HG02759 (cell line): ENCODE measurements at regions not wholly inside any gene's neighbourhood (a gene's known extent, or its start where the extent isn't known, plus 50 kb on each side); places are given as distances from the start of the nearest gene placed in this dataset.

ENCODE experiments used
- ATAC-seq: cut with Tn5 transposase; IDR thresholded peaks from one replicate; pipeline ENCODE4 v1.9.1; 2021; ENCODE audit warnings: mild to moderate bottlenecking, moderate library complexity; ENCODE audit not compliant: unreplicated experiment

DNA sequence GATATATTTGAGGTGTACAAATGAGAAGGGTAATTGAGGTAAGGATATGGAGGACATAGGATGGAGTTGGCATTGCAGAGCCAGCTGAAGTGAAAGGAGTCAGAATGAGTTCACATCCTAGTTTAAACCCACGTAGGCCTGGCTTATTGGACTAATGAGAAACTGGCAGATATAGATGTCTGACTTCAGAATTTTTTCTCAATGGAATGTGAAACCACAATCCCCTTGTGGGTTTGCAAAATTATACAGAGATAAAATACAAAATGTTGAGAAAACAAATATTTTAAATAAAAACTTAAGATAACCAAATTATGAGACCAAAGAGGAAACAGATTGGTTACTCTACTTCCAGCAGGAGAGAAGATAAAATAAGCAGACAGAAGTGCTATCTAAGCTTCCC is 277.4 kb upstream of the LRRC7 start:
- ATAC-seq = no peak

DNA sequence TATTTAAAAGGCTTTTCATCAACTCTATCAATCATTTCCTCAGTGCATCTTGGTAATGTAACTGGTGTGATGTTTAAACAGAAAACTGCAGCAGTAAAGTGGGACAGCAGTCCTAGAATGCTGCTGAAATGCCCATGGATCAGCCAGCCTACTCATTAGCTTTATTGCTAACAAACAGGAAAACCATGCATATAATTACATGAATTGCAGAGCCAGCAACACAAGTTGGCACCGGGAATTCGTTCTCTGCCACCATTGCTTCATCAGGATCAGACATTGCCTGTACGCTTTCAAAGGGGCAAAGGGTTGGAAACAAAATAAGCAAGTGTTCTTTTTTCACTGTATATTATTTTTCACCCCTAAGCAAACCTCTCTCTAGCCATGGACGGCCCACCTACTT is 276.2 kb upstream of the LRRC7 start:
- no peak for ATAC-seq

DNA sequence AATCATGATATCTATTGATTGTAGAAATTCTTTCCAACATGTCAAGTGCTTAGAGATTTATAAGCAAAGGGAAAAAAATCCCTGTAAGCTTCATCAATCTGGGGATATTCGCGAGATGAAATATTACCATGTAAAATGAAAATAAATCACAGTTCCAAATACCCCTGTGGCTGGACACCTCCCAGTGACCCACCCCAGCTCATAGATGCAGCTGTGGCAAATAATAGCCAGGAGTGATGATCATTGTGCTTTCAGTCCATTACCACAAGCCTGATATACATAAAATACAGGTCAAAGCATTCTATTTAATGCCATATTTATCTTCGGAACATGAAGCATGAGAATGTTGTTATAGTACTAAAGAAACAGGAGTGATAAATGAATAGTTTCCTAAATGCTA is 274.9 kb upstream of the LRRC7 start:
- no peak for ATAC-seq

DNA sequence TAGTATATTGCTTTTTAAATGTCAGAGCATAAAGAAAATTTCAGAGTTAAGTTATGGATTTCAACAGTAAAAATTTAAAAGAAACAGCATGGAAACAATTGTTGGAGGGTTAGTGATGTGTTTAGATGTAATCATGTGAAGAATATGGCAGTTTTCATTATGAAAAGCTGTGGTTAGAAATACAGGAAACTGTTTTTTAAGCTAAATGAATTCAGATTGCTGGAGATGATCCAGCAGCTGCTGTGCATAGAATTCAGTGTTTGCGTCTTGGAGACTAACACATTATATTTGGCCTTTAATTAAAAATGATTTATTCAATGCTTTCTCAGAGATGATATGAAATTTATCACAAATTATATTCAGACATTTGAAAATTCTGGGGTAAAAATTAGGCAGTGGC is 273.6 kb upstream of the LRRC7 start:
- ATAC-seq = no peak

DNA sequence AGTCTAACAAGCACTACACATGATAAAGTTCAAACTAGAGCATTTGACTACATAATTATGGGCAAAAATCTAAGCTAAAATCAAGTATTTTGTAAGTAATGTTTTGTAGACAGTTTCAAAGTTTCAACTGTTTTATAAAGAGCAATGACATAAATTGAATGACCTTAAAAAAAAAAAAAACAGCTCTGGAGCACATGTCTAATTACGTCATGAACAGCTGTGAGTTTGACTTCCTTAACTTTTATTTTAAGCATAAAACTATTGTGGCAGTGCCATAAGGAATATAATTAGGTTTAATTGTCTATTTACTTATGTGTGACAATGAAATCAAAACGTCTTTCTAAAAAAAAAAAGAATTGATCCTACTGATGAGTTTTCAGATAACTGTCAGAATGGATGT is 272.5 kb upstream of the LRRC7 start:
- no peak for ATAC-seq

DNA sequence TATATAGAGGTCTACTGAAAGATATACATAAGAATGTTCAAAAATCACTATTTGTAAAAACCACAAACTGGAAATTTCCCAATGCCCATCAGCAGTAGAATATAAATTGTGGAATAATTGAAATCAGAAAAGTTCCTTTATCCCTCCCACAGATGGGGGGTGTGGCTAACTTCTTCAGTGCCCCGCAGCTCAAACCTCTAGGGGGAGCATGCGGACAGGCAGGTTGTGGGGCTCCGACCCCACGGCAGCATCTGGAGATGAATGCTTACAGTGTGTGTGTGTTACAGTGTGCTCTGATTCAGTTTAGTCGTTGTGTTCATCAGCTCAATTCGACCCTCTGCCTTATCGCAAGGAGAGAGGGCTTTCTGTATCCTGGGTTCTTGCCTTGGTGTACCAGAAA is 262.1 kb upstream of the LRRC7 start:
- no peak for ATAC-seq

DNA sequence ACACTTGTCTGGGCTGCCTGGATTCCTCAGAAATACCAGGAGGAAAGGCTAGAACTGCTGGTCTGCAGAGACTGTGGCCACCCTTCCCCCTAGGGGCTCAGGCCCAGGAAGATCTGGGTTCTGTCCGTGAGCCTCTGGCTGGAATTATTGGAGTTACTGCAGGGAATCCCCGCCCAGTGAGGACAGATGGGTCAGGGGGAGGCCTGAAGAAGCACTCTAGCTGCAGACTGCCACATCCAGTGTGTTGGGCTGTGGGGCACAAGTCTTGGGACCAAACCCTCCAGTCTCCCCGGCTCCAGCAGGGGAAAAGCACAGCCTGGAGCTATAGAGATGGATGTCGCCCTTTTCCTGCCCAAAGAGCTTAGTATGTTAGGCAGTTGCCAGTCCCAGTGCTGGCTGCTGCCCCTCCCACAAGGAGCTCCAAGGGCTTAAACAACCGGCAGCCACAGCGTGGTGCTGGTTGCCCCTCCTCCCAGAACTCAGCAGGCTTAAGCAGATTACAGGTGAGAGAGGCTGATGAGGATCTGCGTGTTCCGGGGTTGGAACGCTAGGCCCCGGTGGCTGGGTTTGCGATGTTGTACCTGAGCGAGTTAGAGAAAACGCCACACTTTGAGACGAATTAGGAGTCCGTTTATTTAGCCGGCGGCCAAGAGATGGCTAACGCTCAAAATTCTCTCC is 255.5 kb upstream of the LRRC7 start:
- ATAC-seq = no peak

DNA sequence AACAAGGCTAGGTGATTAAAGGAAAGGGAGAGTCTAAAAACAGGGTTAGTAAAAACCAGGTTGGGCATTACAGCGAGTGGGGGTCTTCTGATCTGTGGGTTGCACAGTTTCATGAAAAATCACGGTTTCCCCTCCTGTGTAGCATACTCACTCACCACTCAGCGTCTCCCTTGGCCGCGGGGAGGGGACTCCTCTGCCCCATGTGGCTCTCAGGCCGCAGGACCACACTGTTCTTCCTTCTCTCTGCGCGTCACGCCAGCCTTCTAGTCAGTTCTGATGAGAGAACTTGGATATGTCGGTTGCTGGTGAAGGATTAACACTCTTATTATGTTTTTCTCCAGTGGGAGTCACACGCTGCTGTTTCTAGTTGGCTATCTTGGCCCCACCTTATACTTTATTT is 254.6 kb upstream of the LRRC7 start:
- ATAC-seq = no peak

DNA sequence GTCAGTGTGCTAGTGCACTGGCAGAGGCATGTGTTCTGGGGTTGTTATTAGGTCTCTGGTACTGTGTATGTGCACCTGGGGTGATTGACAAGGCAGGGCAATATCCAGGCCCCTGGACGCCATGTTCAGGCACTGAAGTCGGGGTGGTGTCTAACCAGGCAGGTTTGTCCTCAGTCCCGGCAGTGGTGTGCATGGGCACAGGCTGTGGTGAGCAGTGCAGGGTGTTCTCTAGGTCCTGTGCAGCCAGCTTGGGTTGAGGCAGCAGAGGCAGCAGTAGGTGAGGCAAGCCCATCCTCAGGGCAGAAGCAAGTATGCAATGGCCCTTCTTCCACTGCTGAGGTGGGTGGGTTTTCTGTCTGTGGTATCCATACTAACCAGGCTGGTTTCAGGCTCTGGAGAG is 252.3 kb upstream of the LRRC7 start:
- ATAC-seq = no peak

DNA sequence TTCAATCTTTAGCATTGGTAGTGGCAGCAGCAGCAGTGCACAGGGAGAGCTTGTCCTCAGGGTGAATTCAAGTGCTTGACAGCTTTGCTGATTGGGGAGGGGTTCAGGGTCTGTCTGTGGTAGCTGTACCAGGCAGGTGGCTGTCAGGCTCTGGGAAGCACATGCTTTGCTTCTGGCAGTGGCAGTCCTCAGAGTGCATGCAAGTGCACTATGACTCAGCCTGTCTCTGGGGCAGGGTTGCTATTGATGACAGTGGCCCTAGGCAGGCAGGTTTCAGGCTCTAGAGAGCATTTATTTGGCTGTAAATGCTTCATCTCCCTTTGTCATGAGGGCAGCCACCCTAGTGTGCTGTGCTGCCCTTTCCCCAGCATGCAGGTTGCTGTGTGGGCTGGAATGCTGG is 251.9 kb upstream of the LRRC7 start:
- no peak for ATAC-seq

DNA sequence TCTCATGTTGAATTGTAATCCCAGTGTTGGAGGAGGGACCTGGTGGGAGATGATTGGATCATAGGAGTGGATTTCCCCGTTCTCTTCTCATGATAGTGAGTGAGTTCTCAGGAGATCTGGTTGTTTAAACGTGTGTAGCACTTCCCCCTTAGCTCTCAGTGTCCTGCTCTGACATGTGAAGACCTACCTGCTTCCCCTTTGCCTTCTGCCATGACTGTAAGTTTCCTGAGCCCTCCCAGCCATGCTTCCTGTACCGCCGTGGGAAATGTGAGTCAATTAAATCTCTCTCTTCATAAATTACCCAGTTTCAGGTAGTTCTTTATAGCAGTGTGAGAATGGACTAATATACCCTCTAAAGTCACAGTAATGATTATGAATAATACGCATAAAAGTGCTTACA is 248.4 kb upstream of the LRRC7 start:
- ATAC-seq = no peak

DNA sequence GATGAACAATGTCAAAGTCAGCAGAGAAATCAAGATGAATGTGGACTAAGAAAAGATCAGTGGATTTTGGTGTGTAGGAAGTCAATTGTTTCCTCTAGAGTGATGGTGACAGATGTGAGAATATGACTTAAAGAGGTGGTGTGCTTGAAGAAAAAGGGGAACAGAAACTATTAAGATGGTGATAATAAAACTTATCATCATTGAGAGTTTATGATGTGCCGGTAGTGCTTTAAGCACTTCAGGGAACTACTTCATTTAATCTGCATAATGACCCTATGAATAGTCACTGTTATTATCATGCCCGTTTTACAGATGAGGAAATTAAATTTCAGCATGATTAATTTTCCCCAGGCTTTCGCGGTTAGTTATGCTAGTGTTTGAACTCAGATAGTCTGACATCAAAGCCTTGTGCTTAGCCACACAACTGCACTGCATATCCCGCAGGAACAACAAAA is 246.9 kb upstream of the LRRC7 start:
- ATAC-seq = no peak

DNA sequence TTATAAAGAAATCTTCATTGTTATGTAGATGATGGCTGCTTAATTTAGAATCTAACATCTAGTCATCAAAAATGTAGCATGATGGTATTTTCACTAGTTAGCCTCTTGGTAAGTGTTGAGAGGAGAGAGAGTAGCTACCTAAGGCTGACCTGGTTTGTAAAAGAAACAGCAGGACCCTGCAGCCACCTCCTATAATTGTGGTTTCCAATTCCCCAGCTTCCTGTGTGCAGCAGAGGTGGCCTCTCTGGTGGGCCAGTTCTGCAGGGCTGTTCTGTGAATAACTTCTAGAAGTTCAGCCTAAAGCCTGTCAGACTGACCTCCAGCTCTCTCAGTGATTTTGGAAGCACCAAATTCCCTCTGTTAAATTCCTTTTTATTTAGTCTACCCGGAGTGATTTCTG is 246.4 kb upstream of the LRRC7 start:
- ATAC-seq = no peak

DNA sequence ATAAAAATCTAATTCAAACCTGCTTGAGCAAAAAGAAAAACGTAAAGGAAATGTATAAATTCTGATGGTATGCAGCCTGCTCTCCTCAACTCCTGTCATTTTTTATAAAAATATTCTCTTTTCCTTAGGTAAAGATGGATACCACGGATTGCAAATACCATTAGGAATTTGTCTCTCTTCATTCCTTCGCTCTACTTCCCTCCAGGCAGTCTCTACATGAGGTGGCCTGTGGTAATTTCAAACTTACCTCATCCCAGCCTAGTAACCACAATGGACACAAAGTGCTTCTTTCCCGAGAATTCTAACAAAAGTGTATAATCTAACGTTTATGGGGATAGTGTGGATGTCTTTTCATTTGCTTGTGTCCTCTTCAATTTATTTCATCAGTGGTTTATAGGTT is 239.5 kb upstream of the LRRC7 start:
- ATAC-seq = no peak

DNA sequence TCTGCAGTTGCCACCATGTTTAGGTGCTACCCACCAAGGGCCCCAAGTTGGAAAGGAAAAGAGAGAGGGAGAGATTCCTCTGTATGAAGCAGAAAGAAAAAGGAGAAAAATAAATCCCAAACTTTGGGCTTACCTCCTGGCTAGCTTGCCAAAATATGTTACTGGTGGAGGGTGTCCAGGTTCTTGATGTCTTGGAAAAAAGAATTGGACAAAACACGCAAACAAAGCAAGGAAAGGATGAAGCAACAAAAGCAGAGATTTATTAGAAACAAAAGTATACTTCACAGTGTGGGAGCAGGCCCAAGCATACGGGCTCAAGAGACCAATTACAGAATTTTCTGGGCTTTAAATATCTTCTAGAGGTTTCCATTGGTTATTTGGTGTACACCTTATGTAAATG is 204.5 kb upstream of the LRRC7 start:
- ATAC-seq = no peak

DNA sequence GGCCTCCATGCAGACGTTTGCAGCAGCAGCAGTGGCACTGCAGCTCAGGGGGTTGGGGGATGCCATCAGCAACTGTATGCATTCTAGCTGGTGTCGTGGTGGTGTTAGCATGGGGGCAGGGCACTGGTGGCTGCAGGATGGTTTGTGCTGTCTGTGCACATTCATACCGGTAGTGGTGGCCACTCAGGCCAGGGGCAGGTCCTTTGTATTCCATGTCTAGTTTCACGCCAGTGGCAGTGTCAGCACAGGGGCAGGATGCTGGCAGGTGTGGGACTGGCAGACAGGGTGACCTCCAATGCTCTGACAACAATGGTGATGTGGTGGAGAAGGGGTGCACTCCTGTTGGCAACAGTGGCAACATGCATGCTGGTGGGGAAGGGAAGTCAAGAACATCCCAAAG is 194.2 kb upstream of the LRRC7 start:
- ATAC-seq = no peak

DNA sequence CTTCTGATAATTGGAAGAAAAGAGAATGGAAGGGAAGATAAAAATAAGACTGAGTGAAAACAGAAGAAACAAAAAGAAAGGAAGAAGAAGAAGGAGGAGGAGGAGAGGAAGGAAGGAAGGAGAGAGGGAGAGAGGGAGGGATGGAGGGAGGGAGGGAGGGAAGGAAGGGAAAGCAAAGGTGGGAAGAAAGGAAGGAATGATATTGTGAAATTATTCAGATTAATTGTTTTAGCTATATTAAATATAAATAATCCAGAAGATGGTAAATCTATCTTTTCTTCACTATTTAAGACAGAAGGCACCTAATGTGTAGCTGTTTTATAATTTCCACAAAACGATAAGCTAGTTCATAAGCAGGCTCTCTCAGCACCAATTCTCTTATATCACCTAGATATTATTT is 191.3 kb upstream of the LRRC7 start:
- no peak for ATAC-seq

DNA sequence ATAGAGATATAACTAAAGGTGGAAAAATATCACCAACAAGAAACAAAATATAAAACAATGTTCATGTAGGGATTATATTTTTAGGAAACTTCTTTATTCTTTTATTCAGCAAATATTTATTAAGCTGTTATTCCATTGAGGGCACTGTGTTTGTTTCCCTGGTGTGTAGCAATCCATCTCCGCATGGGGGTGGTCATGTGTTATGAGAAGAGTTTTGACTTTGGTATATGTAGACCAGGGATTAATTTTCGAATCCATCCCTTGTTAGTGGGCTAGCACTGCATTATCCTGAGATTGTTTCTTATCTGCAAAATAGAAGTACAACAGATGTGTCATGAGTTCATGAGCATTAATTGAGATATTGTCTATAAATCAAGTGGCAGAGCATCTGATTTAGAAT is 190.2 kb upstream of the LRRC7 start:
- no peak for ATAC-seq

DNA sequence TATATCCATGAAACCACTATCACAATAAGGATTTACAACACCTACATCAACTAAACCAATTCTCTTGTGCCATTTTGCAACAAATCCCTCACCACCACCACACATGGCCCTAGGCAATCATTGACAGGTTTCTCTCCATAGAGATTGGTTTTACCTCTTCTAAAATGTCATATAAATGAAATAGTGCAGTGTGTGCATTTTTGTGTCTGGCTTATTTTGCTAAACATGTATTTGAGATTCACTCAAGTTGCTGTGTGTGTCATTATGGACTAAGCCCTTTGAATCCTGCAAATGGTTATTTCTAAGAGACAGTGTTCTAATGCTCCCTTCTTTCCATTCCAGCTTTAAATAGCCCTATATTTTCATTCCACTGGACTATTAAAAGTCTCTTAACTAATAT is 179.7 kb upstream of the LRRC7 start:
- ATAC-seq = no peak

DNA sequence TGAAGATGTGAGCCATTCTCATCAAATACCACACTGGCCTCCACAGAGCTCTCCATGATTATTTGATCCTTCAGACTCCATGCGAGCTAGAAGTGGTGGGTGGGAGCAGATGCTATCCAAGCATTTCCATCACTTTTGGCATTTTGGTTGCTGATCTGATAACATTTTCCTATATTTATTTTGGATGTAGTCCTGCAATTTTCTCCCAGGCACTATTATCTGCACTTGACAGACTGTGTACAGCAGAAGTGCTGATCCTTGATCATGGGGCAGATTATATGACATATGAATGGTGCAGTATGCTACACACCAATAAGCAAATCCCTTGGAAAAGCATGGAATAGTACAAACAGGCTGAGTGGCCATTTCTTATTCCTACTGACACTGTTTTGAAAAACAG is 167.6 kb upstream of the LRRC7 start:
- ATAC-seq = no peak

DNA sequence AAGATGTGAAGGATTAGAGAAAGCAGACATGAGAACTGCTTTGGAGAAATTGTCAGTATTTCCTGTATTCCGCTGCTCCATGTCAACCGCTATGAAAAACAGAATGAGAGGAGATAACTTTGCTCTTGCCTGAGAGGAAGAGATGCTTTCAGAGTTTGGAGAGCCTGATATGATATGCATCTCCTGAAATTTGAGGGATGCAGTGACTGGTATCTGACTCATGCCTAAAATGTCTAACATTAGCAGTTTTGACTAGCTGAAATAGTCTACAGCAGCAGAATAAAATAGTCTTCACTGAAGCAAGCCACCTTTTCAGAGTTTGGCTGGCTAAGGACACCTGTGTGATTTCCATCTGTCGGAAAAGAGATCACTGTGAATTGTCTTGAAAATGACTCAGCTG is 165.8 kb upstream of the LRRC7 start:
- ATAC-seq = no peak

DNA sequence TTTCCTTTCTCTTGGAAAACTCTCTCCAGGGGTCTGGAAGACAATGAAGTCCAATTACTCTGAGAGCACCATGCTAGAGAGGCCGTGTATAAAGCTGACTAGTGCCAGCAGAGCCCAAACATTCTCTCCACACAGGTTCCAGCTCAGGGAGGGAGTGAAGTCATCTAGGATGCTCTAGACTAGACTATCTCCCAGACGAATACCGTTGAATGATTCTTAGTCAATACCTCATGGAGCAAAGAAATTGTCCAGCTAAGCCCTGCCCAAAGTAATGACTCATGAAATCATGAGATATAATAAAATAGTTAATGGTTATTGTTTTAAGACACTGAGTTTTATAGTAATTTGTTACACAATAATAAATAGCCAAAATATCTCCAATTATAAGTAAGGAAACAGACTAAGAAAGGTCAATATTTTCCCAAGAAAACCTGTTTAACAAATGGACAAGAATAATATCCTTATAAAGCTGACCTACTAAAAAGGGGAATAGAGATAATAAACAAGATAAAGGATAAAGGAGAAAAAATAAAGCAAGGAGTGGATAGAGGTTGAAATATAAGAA is 163.9 kb upstream of the LRRC7 start:
- no peak for ATAC-seq

DNA sequence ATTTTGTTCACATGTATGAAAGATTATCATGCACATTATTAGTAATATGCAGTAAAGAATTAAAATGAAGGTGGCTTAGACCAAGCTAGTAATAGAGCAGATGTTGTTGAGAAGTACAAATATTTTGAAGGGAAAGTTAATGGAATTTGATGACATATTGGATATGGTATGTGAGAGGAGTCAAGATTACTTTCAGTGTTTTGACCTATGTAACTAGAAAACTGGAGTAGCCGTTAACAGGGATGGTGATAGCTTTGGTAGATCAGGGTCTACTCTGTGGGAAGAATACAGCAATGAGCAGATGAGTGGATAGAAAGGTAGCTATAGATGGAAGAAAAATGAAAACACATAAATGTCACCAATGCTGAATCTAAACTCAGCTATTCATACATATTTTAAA is 163.2 kb upstream of the LRRC7 start:
- ATAC-seq = no peak
